Dermis blood vessel endothelial cell (primary cell): ENCODE measurements at regions not wholly inside any gene's neighbourhood (a gene's known extent, or its start where the extent isn't known, plus 50 kb on each side); places are given as distances from the start of the nearest gene placed in this dataset.

Experiments
- DNase-seq: peaks from one replicate; pipeline ENCODE4 v3.0.0; 2010

- no peak for DNase-seq
These were observed 415.9 kb downstream of the TDRD15 start for GRCh38 chr2:21539685-21540084.

GRCh38 chr2:21543630-21544029, 419.9 kb downstream of the TDRD15 start:
- DNase-seq = no peak

- DNase-seq = no peak
These were observed 420.6 kb downstream of the TDRD15 start for GRCh38 chr2:21544392-21544791.

GRCh38 chr2:21552981-21553380, 429.2 kb downstream of the TDRD15 start:
- DNase-seq = no peak

- no peak for DNase-seq
These were observed 435.6 kb downstream of the TDRD15 start for GRCh38 chr2:21559351-21559750.

GRCh38 chr2:21561965-21562364, 438.2 kb downstream of the TDRD15 start:
- DNase-seq = no peak

- DNase-seq = no peak
These were observed 443.6 kb downstream of the TDRD15 start for GRCh38 chr2:21567395-21567794.

- DNase-seq = no peak
These were observed 447.9 kb downstream of the TDRD15 start for GRCh38 chr2:21571686-21572085.

GRCh38 chr2:21580391-21580790, 456.6 kb downstream of the TDRD15 start:
- no peak for DNase-seq

- DNase-seq = no peak
These were observed 462.1 kb downstream of the TDRD15 start for GRCh38 chr2:21585881-21586280.

GRCh38 chr2:21590026-21590690, 466.4 kb downstream of the TDRD15 start:
- no peak for DNase-seq

- DNase-seq = no peak
These were observed 468.2 kb downstream of the TDRD15 start for GRCh38 chr2:21591926-21592325.

GRCh38 chr2:21599417-21599816, 475.6 kb downstream of the TDRD15 start:
- no peak for DNase-seq

GRCh38 chr2:21602789-21603188, 479.0 kb downstream of the TDRD15 start:
- DNase-seq = no peak

- no peak for DNase-seq
These were observed 483.8 kb downstream of the TDRD15 start for GRCh38 chr2:21607572-21607971.

- DNase-seq = no peak
These were observed 486.5 kb downstream of the TDRD15 start for GRCh38 chr2:21610304-21610703.

- no peak for DNase-seq
These were observed 494.2 kb downstream of the TDRD15 start for GRCh38 chr2:21617885-21618434.

- no peak for DNase-seq
These were observed 497.0 kb downstream of the TDRD15 start for GRCh38 chr2:21620771-21621170.

GRCh38 chr2:21627938-21628337, 504.2 kb downstream of the TDRD15 start:
- no peak for DNase-seq

- DNase-seq = no peak
These were observed 509.2 kb downstream of the TDRD15 start for GRCh38 chr2:21633015-21633414.

- no peak for DNase-seq
These were observed 509.7 kb downstream of the TDRD15 start for GRCh38 chr2:21633466-21633865.

- no peak for DNase-seq
These were observed 510.1 kb downstream of the TDRD15 start for GRCh38 chr2:21633911-21634310.

GRCh38 chr2:21640046-21640445, 516.3 kb downstream of the TDRD15 start:
- no peak for DNase-seq

GRCh38 chr2:21642647-21643046, 518.9 kb downstream of the TDRD15 start:
- no peak for DNase-seq

- DNase-seq = no peak
These were observed 519.4 kb downstream of the TDRD15 start for GRCh38 chr2:21643180-21643579.
